ENCODE measurements at regions not wholly inside any gene's neighbourhood (a gene's known extent, or its start where the extent isn't known, plus 50 kb on each side); places are given as distances from the start of the nearest gene placed in this dataset.

- Histone ChIP-seq H3K9me3 (ENCODE audit: control insufficient read depth in 3 of 3, low read length in 3 of 3) (no peaks in the 10 kb centered on the region), H3K36me3 (ENCODE audit: control insufficient read depth in 3 of 3, insufficient read depth in 3 of 3, low read length in 3 of 3) (no peaks in the 10 kb centered on the region), H3K27me3 (ENCODE audit: control insufficient read depth in 3 of 3, insufficient read depth in 3 of 3, low read length in 3 of 3) (no peaks in the 10 kb centered on the region), H3K4me3 (ENCODE audit: low read length in 3 of 3) (no peak overlapping the region), H3K27ac (ENCODE audit: low read depth, low read length) (no peak overlapping the region), H3K4me1 (ENCODE audit: control insufficient read depth in 3 of 3, insufficient read depth in 3 of 3, low read length in 3 of 3) (no peaks in the 10 kb centered on the region), H3K9ac (ENCODE audit: low read depth in 1 of 3, low read length in 3 of 3) (no peak overlapping the region)
Observed at GRCh38 chr13:50724438-50724837, 119.1 kb downstream of the DLEU7 start.

- no peaks in the 10 kb centered on the region for H3K9me3 ChIP-seq (ENCODE audit: control insufficient read depth in 3 of 3, low read length in 3 of 3)
- no peak overlapping the region for H3K9ac ChIP-seq (ENCODE audit: low read depth in 1 of 3, low read length in 3 of 3)
- no peak overlapping the region for H3K27ac ChIP-seq (ENCODE audit: low read depth, low read length)
- no peaks in the 10 kb centered on the region for H3K27me3 ChIP-seq (ENCODE audit: control insufficient read depth in 3 of 3, insufficient read depth in 3 of 3, low read length in 3 of 3)
- no peaks in the 10 kb centered on the region for H3K36me3 ChIP-seq (ENCODE audit: control insufficient read depth in 3 of 3, insufficient read depth in 3 of 3, low read length in 3 of 3)
- no peaks in the 10 kb centered on the region for H3K4me1 ChIP-seq (ENCODE audit: control insufficient read depth in 3 of 3, insufficient read depth in 3 of 3, low read length in 3 of 3)
- no peak overlapping the region for H3K4me3 ChIP-seq (ENCODE audit: low read length in 3 of 3)
Observed at GRCh38 chr13:50724913-50725312, 118.6 kb downstream of the DLEU7 start.

GRCh38 chr13:50726164-50726563 lies 117.3 kb downstream of the DLEU7 start:
- H3K36me3 ChIP-seq (ENCODE audit: control insufficient read depth in 3 of 3, insufficient read depth in 3 of 3, low read length in 3 of 3) = no peaks in the 10 kb centered on the region

GRCh38 chr13:50729177-50729576 lies 114.3 kb downstream of the DLEU7 start:
- H3K27me3 ChIP-seq (ENCODE audit: control insufficient read depth in 3 of 3, insufficient read depth in 3 of 3, low read length in 3 of 3) = no peaks in the 10 kb centered on the region
- H3K27ac ChIP-seq (ENCODE audit: low read depth, low read length) = no peak overlapping the region
- no peaks in the 10 kb centered on the region for H3K9me3 ChIP-seq (ENCODE audit: control insufficient read depth in 3 of 3, low read length in 3 of 3)
- no peaks in the 10 kb centered on the region for H3K36me3 ChIP-seq (ENCODE audit: control insufficient read depth in 3 of 3, insufficient read depth in 3 of 3, low read length in 3 of 3)
- H3K4me3 ChIP-seq (ENCODE audit: low read length in 3 of 3) = no peak overlapping the region
- no peaks in the 10 kb centered on the region for H3K4me1 ChIP-seq (ENCODE audit: control insufficient read depth in 3 of 3, insufficient read depth in 3 of 3, low read length in 3 of 3)
- H3K9ac ChIP-seq (ENCODE audit: low read depth in 1 of 3, low read length in 3 of 3) = no peak overlapping the region

More at GRCh38 chr13:50726164-50726563, 117.3 kb downstream of the DLEU7 start:
- Histone ChIP-seq H3K27me3 (ENCODE audit: control insufficient read depth in 3 of 3, insufficient read depth in 3 of 3, low read length in 3 of 3) (no peaks in the 10 kb centered on the region), H3K4me3 (ENCODE audit: low read length in 3 of 3) (no peak overlapping the region), H3K4me1 (ENCODE audit: control insufficient read depth in 3 of 3, insufficient read depth in 3 of 3, low read length in 3 of 3) (no peaks in the 10 kb centered on the region), H3K9me3 (ENCODE audit: control insufficient read depth in 3 of 3, low read length in 3 of 3) (no peaks in the 10 kb centered on the region), H3K27ac (ENCODE audit: low read depth, low read length) (no peak overlapping the region), H3K9ac (ENCODE audit: low read depth in 1 of 3, low read length in 3 of 3) (no peak overlapping the region)

- H3K9me3 ChIP-seq (ENCODE audit: control insufficient read depth in 3 of 3, low read length in 3 of 3) = no peaks in the 10 kb centered on the region
- H3K36me3 ChIP-seq (ENCODE audit: control insufficient read depth in 3 of 3, insufficient read depth in 3 of 3, low read length in 3 of 3) = no peaks in the 10 kb centered on the region
- H3K27me3 ChIP-seq (ENCODE audit: control insufficient read depth in 3 of 3, insufficient read depth in 3 of 3, low read length in 3 of 3) = no peaks in the 10 kb centered on the region
- H3K4me3 ChIP-seq (ENCODE audit: low read length in 3 of 3) = no peak overlapping the region
- H3K27ac ChIP-seq (ENCODE audit: low read depth, low read length) = no peak overlapping the region
- no peak overlapping the region for H3K9ac ChIP-seq (ENCODE audit: low read depth in 1 of 3, low read length in 3 of 3)
- no peaks in the 10 kb centered on the region for H3K4me1 ChIP-seq (ENCODE audit: control insufficient read depth in 3 of 3, insufficient read depth in 3 of 3, low read length in 3 of 3)
Observed at GRCh38 chr13:50730496-50731351, 112.8 kb downstream of the DLEU7 start.

GRCh38 chr13:50731400-50731799 lies 112.1 kb downstream of the DLEU7 start:
- Histone ChIP-seq H3K9ac (ENCODE audit: low read depth in 1 of 3, low read length in 3 of 3) (no peak overlapping the region), H3K27ac (ENCODE audit: low read depth, low read length) (no peak overlapping the region)

GRCh38 chr13:50732712-50733111 lies 110.8 kb downstream of the DLEU7 start:
- Histone ChIP-seq H3K27ac (ENCODE audit: low read depth, low read length) (no peak overlapping the region), H3K27me3 (ENCODE audit: control insufficient read depth in 3 of 3, insufficient read depth in 3 of 3, low read length in 3 of 3) (no peaks in the 10 kb centered on the region), H3K36me3 (ENCODE audit: control insufficient read depth in 3 of 3, insufficient read depth in 3 of 3, low read length in 3 of 3) (no peaks in the 10 kb centered on the region), H3K4me1 (ENCODE audit: control insufficient read depth in 3 of 3, insufficient read depth in 3 of 3, low read length in 3 of 3) (no peaks in the 10 kb centered on the region), H3K9me3 (ENCODE audit: control insufficient read depth in 3 of 3, low read length in 3 of 3) (no peaks in the 10 kb centered on the region), H3K9ac (ENCODE audit: low read depth in 1 of 3, low read length in 3 of 3) (no peak overlapping the region), H3K4me3 (ENCODE audit: low read length in 3 of 3) (no peak overlapping the region)

More at GRCh38 chr13:50731400-50731799, 112.1 kb downstream of the DLEU7 start:
- H3K27me3 ChIP-seq (ENCODE audit: control insufficient read depth in 3 of 3, insufficient read depth in 3 of 3, low read length in 3 of 3) = no peaks in the 10 kb centered on the region
- H3K36me3 ChIP-seq (ENCODE audit: control insufficient read depth in 3 of 3, insufficient read depth in 3 of 3, low read length in 3 of 3) = no peaks in the 10 kb centered on the region
- no peak overlapping the region for H3K4me3 ChIP-seq (ENCODE audit: low read length in 3 of 3)
- no peaks in the 10 kb centered on the region for H3K9me3 ChIP-seq (ENCODE audit: control insufficient read depth in 3 of 3, low read length in 3 of 3)
- no peaks in the 10 kb centered on the region for H3K4me1 ChIP-seq (ENCODE audit: control insufficient read depth in 3 of 3, insufficient read depth in 3 of 3, low read length in 3 of 3)

GRCh38 chr13:50733392-50733791 lies 110.1 kb downstream of the DLEU7 start:
- no peaks in the 10 kb centered on the region for H3K27me3 ChIP-seq (ENCODE audit: control insufficient read depth in 3 of 3, insufficient read depth in 3 of 3, low read length in 3 of 3)
- no peak overlapping the region for H3K9ac ChIP-seq (ENCODE audit: low read depth in 1 of 3, low read length in 3 of 3)
- no peaks in the 10 kb centered on the region for H3K9me3 ChIP-seq (ENCODE audit: control insufficient read depth in 3 of 3, low read length in 3 of 3)
- H3K4me3 ChIP-seq (ENCODE audit: low read length in 3 of 3) = no peak overlapping the region
- no peaks in the 10 kb centered on the region for H3K36me3 ChIP-seq (ENCODE audit: control insufficient read depth in 3 of 3, insufficient read depth in 3 of 3, low read length in 3 of 3)
- no peak overlapping the region for H3K27ac ChIP-seq (ENCODE audit: low read depth, low read length)
- H3K4me1 ChIP-seq (ENCODE audit: control insufficient read depth in 3 of 3, insufficient read depth in 3 of 3, low read length in 3 of 3) = no peaks in the 10 kb centered on the region

GRCh38 chr13:50735071-50735470 lies 108.4 kb downstream of the DLEU7 start:
- no peaks in the 10 kb centered on the region for H3K4me1 ChIP-seq (ENCODE audit: control insufficient read depth in 3 of 3, insufficient read depth in 3 of 3, low read length in 3 of 3)
- no peak overlapping the region for H3K27ac ChIP-seq (ENCODE audit: low read depth, low read length)
- H3K9me3 ChIP-seq (ENCODE audit: control insufficient read depth in 3 of 3, low read length in 3 of 3) = no peaks in the 10 kb centered on the region
- no peaks in the 10 kb centered on the region for H3K27me3 ChIP-seq (ENCODE audit: control insufficient read depth in 3 of 3, insufficient read depth in 3 of 3, low read length in 3 of 3)
- no peaks in the 10 kb centered on the region for H3K36me3 ChIP-seq (ENCODE audit: control insufficient read depth in 3 of 3, insufficient read depth in 3 of 3, low read length in 3 of 3)
- no peak overlapping the region for H3K9ac ChIP-seq (ENCODE audit: low read depth in 1 of 3, low read length in 3 of 3)
- no peak overlapping the region for H3K4me3 ChIP-seq (ENCODE audit: low read length in 3 of 3)

GRCh38 chr13:50740052-50740741 lies 103.3 kb downstream of the DLEU7 start:
- H3K4me3 ChIP-seq (ENCODE audit: low read length in 3 of 3) = no peak overlapping the region
- H3K27me3 ChIP-seq (ENCODE audit: control insufficient read depth in 3 of 3, insufficient read depth in 3 of 3, low read length in 3 of 3) = no peaks in the 10 kb centered on the region
- H3K9ac ChIP-seq (ENCODE audit: low read depth in 1 of 3, low read length in 3 of 3) = no peak overlapping the region
- H3K27ac ChIP-seq (ENCODE audit: low read depth, low read length) = no peak overlapping the region
- H3K9me3 ChIP-seq (ENCODE audit: control insufficient read depth in 3 of 3, low read length in 3 of 3) = no peaks in the 10 kb centered on the region
- no peaks in the 10 kb centered on the region for H3K4me1 ChIP-seq (ENCODE audit: control insufficient read depth in 3 of 3, insufficient read depth in 3 of 3, low read length in 3 of 3)
- no peaks in the 10 kb centered on the region for H3K36me3 ChIP-seq (ENCODE audit: control insufficient read depth in 3 of 3, insufficient read depth in 3 of 3, low read length in 3 of 3)
